ENCODE measurements at regions not wholly inside any gene's neighbourhood (a gene's known extent, or its start where the extent isn't known, plus 50 kb on each side); places are given as distances from the start of the nearest gene placed in this dataset.

DNA sequence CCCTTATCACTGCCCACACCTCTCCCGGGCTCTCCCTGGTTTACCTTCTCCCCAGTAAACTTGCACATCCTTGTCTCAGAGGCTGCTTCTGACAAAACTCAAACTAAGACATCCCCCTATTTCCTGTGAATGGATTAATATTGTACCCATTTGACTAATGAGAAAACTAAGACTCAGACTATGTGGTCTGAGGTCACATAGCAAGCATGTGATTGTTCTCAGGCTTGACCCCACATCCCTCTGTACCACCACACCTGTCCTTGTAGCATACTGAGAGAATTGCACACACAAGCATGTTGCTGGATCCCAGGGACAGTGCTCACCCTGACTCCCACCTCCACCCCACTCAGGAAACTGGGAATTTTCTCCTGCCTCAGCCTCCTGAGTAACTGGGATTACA lies 90.7 kb upstream of the HES1 start:
- Histone ChIP-seq H3K9me3 (peaks cover 2% of the 10 kb centered on the region), H4K20me1 (no peaks in the 10 kb centered on the region), H3K4me1 (peaks cover 11% of the 10 kb centered on the region; the same call in 1 of the 2 replicates), H3K36me3 (no peaks in the 10 kb centered on the region), H3K4me3 (no peak overlapping the region), H3K9ac (no peak overlapping the region), H3K27ac (no peak overlapping the region), H3K27me3 (no peaks in the 10 kb centered on the region), H3K4me2 (no peak overlapping the region)
- no peak for TF ChIP-seq Cebpa-rat (IDR thresholded peaks at IDR 0.05)

DNA sequence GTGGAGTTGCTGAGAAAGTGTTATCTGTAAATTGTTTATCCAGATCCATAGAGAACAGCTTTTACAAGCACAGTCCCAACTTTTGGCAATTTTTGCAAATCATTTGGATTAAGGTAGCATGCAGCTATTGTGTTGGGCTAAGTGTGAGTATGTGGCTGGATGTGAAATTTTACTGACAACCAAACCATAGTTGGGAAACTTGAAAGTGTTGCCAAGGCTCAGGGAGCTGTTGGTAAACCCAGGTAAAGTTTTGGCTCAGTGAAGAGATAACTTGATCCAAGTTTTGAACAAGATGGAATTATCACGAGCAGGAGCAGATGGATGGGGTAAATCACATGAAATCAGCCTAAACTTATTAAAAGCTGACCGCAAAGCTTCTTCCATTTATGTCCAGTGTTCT lies 90.0 kb upstream of the HES1 start:
- no peak overlapping the region for H3K9ac ChIP-seq
- H3K36me3 ChIP-seq: no peaks in the 10 kb centered on the region
- peaks cover 7% of the 10 kb centered on the region; the same call in 1 of the 2 replicates for H3K4me1 ChIP-seq
- no peak overlapping the region for H3K4me3 ChIP-seq
- no peak for TF ChIP-seq Cebpa-rat (IDR thresholded peaks at IDR 0.05)
- H4K20me1 ChIP-seq: no peaks in the 10 kb centered on the region
- H3K27me3 ChIP-seq: no peaks in the 10 kb centered on the region
- H3K27ac ChIP-seq: no peak overlapping the region
- peaks cover 8% of the 10 kb centered on the region for H3K9me3 ChIP-seq
- no peak overlapping the region for H3K4me2 ChIP-seq

DNA sequence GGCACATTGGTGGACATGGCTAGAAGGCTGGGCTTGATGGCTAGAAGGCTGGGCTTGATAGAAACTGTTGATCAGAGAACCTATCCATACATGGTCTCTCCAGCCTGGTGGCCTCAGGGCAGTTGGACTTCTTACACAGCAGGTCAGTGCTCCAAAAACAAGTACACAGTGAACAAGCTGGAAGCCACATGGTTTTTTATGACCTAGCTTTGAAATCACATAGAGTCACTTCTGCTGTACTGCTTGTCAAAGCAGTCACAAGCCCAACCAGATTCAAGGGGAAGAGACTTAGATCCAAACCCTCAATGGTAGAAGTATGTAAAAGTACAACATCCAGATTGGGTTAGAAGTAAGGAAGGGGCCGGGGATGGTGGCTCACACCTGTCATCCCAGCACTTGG lies 89.4 kb upstream of the HES1 start:
- H3K4me3 ChIP-seq: no peak overlapping the region
- peaks cover 14% of the 10 kb centered on the region for H3K9me3 ChIP-seq
- H3K27ac ChIP-seq: no peak overlapping the region
- H3K4me1 ChIP-seq: peaks cover 7% of the 10 kb centered on the region; the same call in 1 of the 2 replicates
- no peaks in the 10 kb centered on the region for H3K27me3 ChIP-seq
- H3K36me3 ChIP-seq: no peaks in the 10 kb centered on the region
- no peaks in the 10 kb centered on the region for H4K20me1 ChIP-seq
- TF ChIP-seq Cebpa-rat (IDR thresholded peaks at IDR 0.05): no peak
- no peak overlapping the region for H3K9ac ChIP-seq
- H3K4me2 ChIP-seq: no peak overlapping the region

DNA sequence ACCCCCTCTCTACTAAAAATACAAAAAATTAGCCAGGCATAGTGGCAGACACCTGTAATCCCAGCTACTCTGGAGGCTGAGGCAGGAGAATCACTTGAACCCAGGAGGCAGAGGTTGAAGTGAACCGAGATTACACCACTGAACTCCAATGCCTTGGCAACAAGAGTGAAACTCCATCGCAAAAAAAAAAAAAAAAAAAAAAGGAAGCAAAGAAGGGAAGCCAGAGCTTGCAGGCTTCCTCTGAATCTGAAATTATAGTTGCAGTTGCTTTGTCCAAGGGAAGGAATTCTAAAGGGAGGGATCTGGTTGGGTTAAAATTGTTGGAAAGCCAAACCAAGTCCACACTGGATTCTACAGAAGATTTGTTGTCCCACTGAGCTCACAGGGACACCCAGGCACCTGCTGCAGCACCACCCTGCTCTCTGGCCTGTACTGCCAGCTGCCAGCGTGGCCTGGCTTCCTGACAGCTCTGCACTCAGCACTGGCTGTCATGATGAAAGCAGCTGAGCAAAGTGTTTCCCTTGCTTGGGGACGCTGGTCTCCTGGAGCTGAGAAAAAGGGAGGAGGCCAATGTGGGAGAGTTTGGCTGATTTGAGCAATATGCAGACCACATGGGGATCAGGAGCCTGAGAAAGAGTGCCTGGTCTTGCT lies 88.8 kb upstream of the HES1 start:
- Histone ChIP-seq H3K4me1 (peaks cover 7% of the 10 kb centered on the region; the same call in 1 of the 2 replicates), H3K4me3 (no peak overlapping the region), H3K9ac (no peak overlapping the region), H3K4me2 (no peak overlapping the region; the same call in 1 of the 2 replicates), H4K20me1 (no peaks in the 10 kb centered on the region), H3K9me3 (peaks cover 20% of the 10 kb centered on the region), H3K27ac (no peak overlapping the region), H3K27me3 (no peaks in the 10 kb centered on the region), H3K36me3 (no peaks in the 10 kb centered on the region)
- TF ChIP-seq Cebpa-rat (IDR thresholded peaks at IDR 0.05): no peak

DNA sequence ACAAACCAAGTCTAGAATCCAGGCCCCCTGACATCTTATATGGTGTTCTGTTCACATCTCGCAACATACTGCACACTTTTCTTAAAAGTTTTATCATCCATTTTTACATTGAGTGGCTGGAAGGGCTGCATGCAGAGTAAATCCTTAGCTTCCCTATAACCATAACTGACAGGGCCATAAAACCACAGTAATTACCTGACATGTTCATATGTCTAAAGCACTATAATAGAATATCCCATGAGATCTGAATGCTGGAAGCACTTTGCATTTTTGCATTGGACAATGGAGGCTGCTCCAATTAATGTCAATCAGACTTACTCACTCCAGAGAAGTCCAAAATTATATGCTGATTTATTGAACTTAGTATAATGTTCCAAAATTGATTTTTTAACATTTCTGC lies 86.6 kb upstream of the HES1 start:
- H3K9ac ChIP-seq: no peak overlapping the region
- peaks cover 7% of the 10 kb centered on the region; the same call in 1 of the 2 replicates for H3K4me1 ChIP-seq
- TF ChIP-seq Cebpa-rat (IDR thresholded peaks at IDR 0.05): no peak

DNA sequence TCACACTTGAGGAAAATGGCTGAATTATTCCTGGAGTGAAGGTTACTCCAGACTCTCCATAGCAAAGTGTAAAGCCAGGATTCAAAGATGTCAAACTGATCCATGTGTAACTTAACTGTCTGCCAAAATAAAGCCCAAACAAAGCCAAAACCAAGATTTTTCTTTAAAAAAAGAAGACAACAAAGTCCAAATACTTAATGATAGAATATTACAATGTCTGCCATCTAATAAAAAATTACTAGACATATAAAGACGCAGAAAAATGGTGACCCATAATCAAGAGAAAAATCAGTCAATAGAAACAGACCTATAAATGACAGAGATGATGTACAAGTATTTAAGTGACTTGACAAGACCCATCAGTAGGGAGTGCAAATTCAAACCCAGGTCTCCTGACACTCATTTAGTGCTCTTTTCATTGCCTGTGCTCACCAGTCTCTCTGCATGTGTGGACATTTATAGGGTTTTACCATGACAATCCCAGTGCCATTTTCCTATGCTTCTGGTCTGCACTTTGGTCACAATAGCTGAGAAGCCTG lies 85.1 kb upstream of the HES1 start:
- no peak overlapping the region for H3K9ac ChIP-seq
- peaks cover 7% of the 10 kb centered on the region; the same call in 1 of the 2 replicates for H3K4me1 ChIP-seq
- peaks cover 23% of the 10 kb centered on the region for H3K9me3 ChIP-seq
- H3K27ac ChIP-seq: no peak overlapping the region
- no peaks in the 10 kb centered on the region for H3K36me3 ChIP-seq
- no peaks in the 10 kb centered on the region for H4K20me1 ChIP-seq
- H3K4me3 ChIP-seq: no peak overlapping the region
- no peaks in the 10 kb centered on the region for H3K27me3 ChIP-seq
- H3K4me2 ChIP-seq: no peak overlapping the region
- TF ChIP-seq Cebpa-rat (IDR thresholded peaks at IDR 0.05): no peak

More for the DNA sequence above, 86.6 kb upstream of the HES1 start:
- H3K4me3 ChIP-seq: no peak overlapping the region
- H3K9me3 ChIP-seq: peaks cover 23% of the 10 kb centered on the region
- H3K36me3 ChIP-seq: no peaks in the 10 kb centered on the region
- H3K27me3 ChIP-seq: no peaks in the 10 kb centered on the region
- H4K20me1 ChIP-seq: no peaks in the 10 kb centered on the region
- no peak overlapping the region for H3K27ac ChIP-seq
- no peak overlapping the region for H3K4me2 ChIP-seq

DNA sequence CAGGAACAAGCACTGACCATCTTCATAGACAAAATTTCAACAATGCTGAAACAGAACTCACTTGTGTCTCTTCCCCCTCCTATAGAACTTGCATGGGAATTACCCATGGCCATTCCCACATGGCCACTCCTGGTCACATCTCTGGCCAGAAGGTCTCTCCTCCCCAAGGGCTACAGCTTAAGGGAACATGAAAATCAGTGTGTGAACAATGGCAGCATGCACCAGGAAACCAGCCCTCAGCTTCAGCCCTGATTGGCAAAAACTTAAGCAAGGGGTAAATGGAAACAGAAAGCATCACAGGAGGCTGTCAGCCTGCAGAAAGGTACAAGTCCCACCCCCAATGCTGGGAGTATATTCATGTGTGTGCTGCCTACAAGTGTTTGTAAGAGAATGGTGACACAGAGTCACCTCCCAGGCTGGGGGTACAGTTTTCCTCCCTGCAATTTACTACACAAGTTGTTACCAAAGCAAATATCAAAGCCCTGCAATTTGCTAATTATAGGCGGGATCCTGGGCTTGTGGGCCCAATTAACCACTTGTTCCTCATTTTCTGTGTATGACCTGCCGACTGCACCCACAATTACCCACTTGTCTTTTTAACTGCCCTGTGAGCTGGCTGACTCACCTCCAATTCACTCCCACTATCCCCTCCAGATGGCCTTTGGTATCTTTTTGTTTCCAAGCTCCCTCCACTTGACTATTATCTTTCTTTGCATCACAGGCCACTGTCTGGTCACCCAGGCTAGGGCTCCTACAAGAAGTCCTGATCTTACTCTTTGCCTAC lies 84.4 kb upstream of the HES1 start:
- Histone ChIP-seq H3K9ac (no peak overlapping the region), H3K4me3 (no peak overlapping the region), H3K9me3 (peaks cover 23% of the 10 kb centered on the region), H3K4me1 (peaks cover 7% of the 10 kb centered on the region; the same call in 1 of the 2 replicates), H3K36me3 (no peaks in the 10 kb centered on the region), H3K27ac (no peak overlapping the region), H3K4me2 (no peak overlapping the region), H3K27me3 (no peaks in the 10 kb centered on the region), H4K20me1 (no peaks in the 10 kb centered on the region)
- TF ChIP-seq Cebpa-rat (IDR thresholded peaks at IDR 0.05): no peak

DNA sequence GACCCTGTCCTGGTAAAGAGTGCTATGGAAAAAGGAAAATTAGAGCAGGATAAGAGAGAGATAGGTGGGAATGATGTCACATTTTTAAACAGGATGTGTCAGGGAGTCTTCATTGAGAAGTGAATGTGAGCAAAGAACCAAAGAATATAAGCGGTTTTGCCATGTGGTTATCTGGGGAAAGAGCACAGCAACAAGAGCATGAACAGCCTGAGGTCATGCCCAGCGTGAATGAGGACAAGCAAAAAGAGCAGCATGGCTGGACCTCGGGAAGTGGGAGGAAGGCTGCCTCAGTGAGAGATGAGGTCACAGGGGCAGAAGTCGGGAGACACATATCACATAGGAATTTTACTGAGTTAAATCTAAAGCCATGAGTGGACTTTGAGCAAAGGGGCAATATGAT lies 82.8 kb upstream of the HES1 start:
- no peaks in the 10 kb centered on the region for H3K27me3 ChIP-seq
- H3K9me3 ChIP-seq: peaks cover 23% of the 10 kb centered on the region
- H3K4me1 ChIP-seq: peaks cover 14% of the 10 kb centered on the region
- no peak overlapping the region for H3K4me3 ChIP-seq
- H3K36me3 ChIP-seq: no peaks in the 10 kb centered on the region
- H3K9ac ChIP-seq: no peak overlapping the region
- H3K27ac ChIP-seq: no peak overlapping the region
- TF ChIP-seq Cebpa-rat (IDR thresholded peaks at IDR 0.05): no peak
- H4K20me1 ChIP-seq: no peaks in the 10 kb centered on the region
- H3K4me2 ChIP-seq: no peak overlapping the region

DNA sequence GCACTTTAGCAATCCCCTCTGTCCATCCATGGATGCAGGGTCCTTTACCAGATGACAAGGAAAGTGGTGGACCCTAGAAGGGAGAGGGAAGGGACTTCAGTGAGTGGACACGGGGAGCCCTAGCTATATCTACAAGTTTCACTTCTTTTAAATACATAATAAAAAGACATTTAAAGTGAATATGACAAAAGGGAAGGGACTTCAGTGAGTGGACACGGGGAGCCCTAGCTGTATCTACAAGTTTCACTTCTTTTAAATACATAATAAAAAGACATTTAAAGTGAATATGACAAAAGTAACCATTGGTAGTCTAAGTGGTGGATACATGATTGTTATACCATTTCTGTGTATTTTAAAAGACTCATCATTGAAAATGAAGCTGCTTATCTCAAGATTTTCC lies 81.9 kb upstream of the HES1 start:
- H4K20me1 ChIP-seq: no peaks in the 10 kb centered on the region
- H3K27ac ChIP-seq: no peak overlapping the region
- H3K4me1 ChIP-seq: peaks cover 19% of the 10 kb centered on the region
- H3K9ac ChIP-seq: no peak overlapping the region
- H3K4me3 ChIP-seq: no peak overlapping the region
- H3K9me3 ChIP-seq: peaks cover 23% of the 10 kb centered on the region
- H3K4me2 ChIP-seq: no peak overlapping the region
- H3K36me3 ChIP-seq: no peaks in the 10 kb centered on the region
- no peaks in the 10 kb centered on the region for H3K27me3 ChIP-seq
- no peak for TF ChIP-seq Cebpa-rat (IDR thresholded peaks at IDR 0.05)

DNA sequence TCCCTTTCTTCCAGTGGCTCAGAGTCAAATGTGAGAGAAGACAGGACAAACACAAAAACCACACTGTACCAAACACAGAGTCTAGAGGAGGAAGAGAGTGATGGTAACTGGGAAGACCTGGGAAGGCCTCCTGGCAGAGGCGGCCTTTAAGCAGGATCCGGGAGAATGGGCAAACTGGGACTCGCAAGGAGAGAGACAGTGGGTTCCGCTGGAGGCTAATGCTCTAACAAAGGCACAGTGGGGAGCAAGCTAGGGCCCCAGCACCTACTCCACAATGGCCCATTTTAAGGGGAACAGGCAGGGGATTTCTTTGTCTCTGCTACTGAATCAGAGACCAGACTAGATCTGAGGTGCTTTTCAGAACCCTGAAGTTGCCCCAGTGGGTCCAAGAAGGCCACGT lies 81.4 kb upstream of the HES1 start:
- TF ChIP-seq Cebpa-rat (IDR thresholded peaks at IDR 0.05): no peak
- Histone ChIP-seq H3K4me1 (peaks cover 19% of the 10 kb centered on the region), H3K27me3 (no peaks in the 10 kb centered on the region)

More for the DNA sequence above, 81.4 kb upstream of the HES1 start:
- H3K4me3 ChIP-seq: no peak overlapping the region
- H3K4me2 ChIP-seq: no peak overlapping the region
- H4K20me1 ChIP-seq: no peaks in the 10 kb centered on the region
- H3K36me3 ChIP-seq: no peaks in the 10 kb centered on the region
- peaks cover 23% of the 10 kb centered on the region for H3K9me3 ChIP-seq
- H3K9ac ChIP-seq: no peak overlapping the region
- H3K27ac ChIP-seq: no peak overlapping the region

All from BLaER1 (cell line).